ENCODE measurements at regions not wholly inside any gene's neighbourhood (a gene's known extent, or its start where the extent isn't known, plus 50 kb on each side); places are given as distances from the start of the nearest gene placed in this dataset.

DNA sequence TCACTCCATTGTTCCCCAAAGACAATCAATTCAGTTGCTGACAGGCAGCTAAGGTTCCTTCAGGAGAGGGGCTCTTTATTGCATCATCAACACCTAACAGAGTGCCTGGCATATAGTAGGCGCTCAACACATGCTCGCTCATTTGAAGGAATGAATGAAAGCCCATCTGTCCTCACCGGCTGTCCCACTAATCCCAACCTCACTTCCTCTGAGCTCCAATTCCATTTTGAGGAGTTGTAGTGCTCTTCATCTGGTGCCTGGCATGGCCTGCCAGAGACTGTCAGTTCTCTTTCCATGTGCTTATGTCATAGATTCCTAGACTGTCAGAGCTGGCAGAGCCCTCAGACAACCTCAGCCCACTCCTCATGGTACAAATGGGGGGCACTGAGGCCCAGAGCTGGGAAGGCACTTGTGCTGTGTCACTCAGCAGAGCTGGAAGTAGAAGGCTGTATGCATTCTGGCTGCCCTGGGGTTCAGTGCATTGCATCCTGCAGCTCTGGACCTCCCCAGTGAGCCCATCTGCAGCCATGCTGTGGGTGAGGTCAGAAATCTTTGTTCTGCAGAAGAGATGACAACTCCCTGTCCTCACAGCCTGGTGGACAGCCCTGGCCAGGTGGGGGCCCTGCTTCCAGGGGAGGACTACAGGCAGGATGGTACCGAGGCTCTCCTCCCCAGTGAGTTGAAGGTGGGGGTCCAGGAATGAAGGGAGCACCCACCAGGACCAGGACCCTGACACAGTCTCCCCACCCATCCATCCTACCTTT is 134.9 kb upstream of the PJA1 start:
- DNase-seq: no peak
- peaks cover 0 to 30% (median 0%) of the 10 kb centered on the region in 7 donors for H3K27me3 ChIP-seq
- H3K27ac ChIP-seq: no peak overlapping the region
- H3K36me3 ChIP-seq: no peaks in the 10 kb centered on the region
- 71 to 89% methylated on average over 4 of the region's 4 CpGs for WGBS, 2 donors
- ATAC-seq: peak in 1 of 8 donors; percentile 35
- H3K4me1 ChIP-seq: no peaks in the 10 kb centered on the region
- intact Hi-C loops (cut with DNase I): loop anchor here in 5 of 10 donors (10.0 kb wide), 2 partner anchors 65 to 85 kb away; no protein-coding TSS in a partner anchor
- TF ChIP-seq, protein P1, sequence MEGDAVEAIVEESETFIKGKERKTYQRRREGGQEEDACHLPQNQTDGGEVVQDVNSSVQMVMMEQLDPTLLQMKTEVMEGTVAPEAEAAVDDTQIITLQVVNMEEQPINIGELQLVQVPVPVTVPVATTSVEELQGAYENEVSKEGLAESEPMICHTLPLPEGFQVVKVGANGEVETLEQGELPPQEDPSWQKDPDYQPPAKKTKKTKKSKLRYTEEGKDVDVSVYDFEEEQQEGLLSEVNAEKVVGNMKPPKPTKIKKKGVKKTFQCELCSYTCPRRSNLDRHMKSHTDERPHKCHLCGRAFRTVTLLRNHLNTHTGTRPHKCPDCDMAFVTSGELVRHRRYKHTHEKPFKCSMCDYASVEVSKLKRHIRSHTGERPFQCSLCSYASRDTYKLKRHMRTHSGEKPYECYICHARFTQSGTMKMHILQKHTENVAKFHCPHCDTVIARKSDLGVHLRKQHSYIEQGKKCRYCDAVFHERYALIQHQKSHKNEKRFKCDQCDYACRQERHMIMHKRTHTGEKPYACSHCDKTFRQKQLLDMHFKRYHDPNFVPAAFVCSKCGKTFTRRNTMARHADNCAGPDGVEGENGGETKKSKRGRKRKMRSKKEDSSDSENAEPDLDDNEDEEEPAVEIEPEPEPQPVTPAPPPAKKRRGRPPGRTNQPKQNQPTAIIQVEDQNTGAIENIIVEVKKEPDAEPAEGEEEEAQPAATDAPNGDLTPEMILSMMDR (IDR thresholded peaks at IDR 0.05): no peak
- H3K9me3 ChIP-seq: no peaks in the 10 kb centered on the region
- no peak overlapping the region for H3K4me3 ChIP-seq

- H3K9me3 ChIP-seq: no peaks in the 10 kb centered on the region
- DNase-seq (no peak), ATAC-seq (no peak)
- H3K27ac ChIP-seq: no peak overlapping the region
- no peaks in the 10 kb centered on the region for H3K4me1 ChIP-seq
- TF ChIP-seq, protein P1 (IDR thresholded peaks at IDR 0.05): no peak
- H3K27me3 ChIP-seq: peaks cover 0 to 22% (median 0%) of the 10 kb centered on the region in 7 donors
- H3K4me3 ChIP-seq: no peak overlapping the region
- WGBS, 2 donors: 63 to 65% methylated on average over 6 of the region's 6 CpGs
- intact Hi-C loops (cut with DNase I): loop anchor here in 2 of 10 donors (10.0 kb wide), 1 partner anchor 86 kb away; no protein-coding TSS in a partner anchor
- H3K36me3 ChIP-seq: no peaks in the 10 kb centered on the region
These were observed 134.0 kb upstream of the PJA1 start for GRCh38 chrX:69299285-69299684.

DNA sequence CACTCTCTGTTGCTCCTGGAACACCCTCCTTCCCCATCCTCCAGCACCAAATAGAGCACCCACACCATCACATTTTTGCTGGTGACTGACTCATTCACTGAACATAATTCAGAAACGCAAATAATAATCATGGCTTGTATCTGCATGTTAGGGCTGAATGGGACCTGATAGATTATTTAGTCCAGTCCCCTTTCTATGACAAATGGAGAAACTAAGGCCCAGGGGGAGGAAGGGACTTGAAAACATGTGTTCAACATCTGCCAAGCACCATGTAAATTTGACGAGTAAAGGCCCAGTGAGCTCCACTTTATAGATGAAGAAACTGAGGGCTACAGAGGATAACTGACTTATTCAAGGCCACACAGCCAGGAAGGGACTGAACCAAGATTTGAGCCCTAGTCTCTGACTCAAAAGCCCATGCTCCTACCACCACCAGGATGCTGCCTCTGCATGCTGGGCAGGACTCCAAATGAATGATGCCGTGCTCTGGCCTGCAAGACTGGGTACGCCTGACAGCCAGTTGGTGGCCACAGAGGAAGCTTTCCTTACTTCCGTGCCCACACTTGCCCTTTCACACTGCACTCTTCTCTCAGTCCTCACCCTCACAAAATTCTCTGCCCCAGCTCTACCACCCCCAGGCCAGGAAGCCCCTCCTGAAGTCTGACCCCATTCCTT is 133.3 kb upstream of the PJA1 start:
- ATAC-seq: peak in 2 of 8 donors; percentile 33 to 46
- no peaks in the 10 kb centered on the region for H3K4me1 ChIP-seq
- TF ChIP-seq, protein P1 (IDR thresholded peaks at IDR 0.05): no peak

GRCh38 chrX:69297506-69297905 is 132.3 kb upstream of the PJA1 start:
- WGBS, 2 donors: 74 to 78% methylated on average over 4 to 5 of the region's 5 CpGs
- no peaks in the 10 kb centered on the region for H3K4me1 ChIP-seq
- DNase-seq (no peak), ATAC-seq (no peak)
- no peak overlapping the region for H3K4me3 ChIP-seq
- H3K27me3 ChIP-seq: peaks cover 0 to 16% (median 0%) of the 10 kb centered on the region in 7 donors
- intact Hi-C loops (cut with DNase I): loop anchor here in 2 of 10 donors (10.0 kb wide), 1 partner anchor 87 kb away; no protein-coding TSS in a partner anchor
- TF ChIP-seq, protein P1 (IDR thresholded peaks at IDR 0.05): no peak
- H3K9me3 ChIP-seq: no peaks in the 10 kb centered on the region
- H3K36me3 ChIP-seq: no peaks in the 10 kb centered on the region
- H3K27ac ChIP-seq: no peak overlapping the region

More for the DNA sequence above, 133.3 kb upstream of the PJA1 start:
- Histone ChIP-seq H3K36me3 (no peaks in the 10 kb centered on the region), H3K27ac (no peak overlapping the region), H3K4me3 (no peak overlapping the region), H3K27me3 (peaks cover 0 to 15% (median 0%) of the 10 kb centered on the region in 7 donors), H3K9me3 (no peaks in the 10 kb centered on the region)
- 47 to 67% methylated on average over 4 to 5 of the region's 5 CpGs for WGBS, 2 donors
- DNase-seq: no peak
- intact Hi-C loops (cut with DNase I): loop anchor here in 2 of 10 donors (10.0 kb wide), 1 partner anchor 86 kb away; no protein-coding TSS in a partner anchor

All from heart right ventricle (tissue), 16 donors.